LNCAP (cell line): ENCODE measurements at regions not wholly inside any gene's neighbourhood (a gene's known extent, or its start where the extent isn't known, plus 50 kb on each side); places are given as distances from the start of the nearest gene placed in this dataset.

Experiments used
- CTCF ChIP-seq: fragments of 450-650 bp; IDR thresholded peaks from 2 replicates; pipeline ENCODE4 v1.5.1; 2017; ENCODE audit warnings: mild to moderate bottlenecking

- TF ChIP-seq CTCF: no peak
These were observed 737.6 kb downstream of the PLA2G4A start for GRCh38 chr1:187566354-187566753.

- no peak for TF ChIP-seq CTCF
These were observed 739.3 kb downstream of the PLA2G4A start for GRCh38 chr1:187568067-187568466.

- no peak for TF ChIP-seq CTCF
These were observed 741.4 kb downstream of the PLA2G4A start for GRCh38 chr1:187570166-187570565.

GRCh38 chr1:187577610-187578009, 748.9 kb downstream of the PLA2G4A start:
- no peak for TF ChIP-seq CTCF

GRCh38 chr1:187588917-187589316, 760.2 kb downstream of the PLA2G4A start:
- TF ChIP-seq CTCF: no peak

- no peak for TF ChIP-seq CTCF
These were observed 777.0 kb downstream of the PLA2G4A start for GRCh38 chr1:187605736-187606135.

- TF ChIP-seq CTCF: no peak
These were observed 789.0 kb downstream of the PLA2G4A start for GRCh38 chr1:187617776-187618175.

GRCh38 chr1:187619175-187619574, 790.4 kb downstream of the PLA2G4A start:
- TF ChIP-seq CTCF: no peak
